Activated CD8-positive, alpha-beta memory T cell treated with anti-CD3 and anti-CD28 coated beads for 1 hour (primary cell): ENCODE measurements at regions not wholly inside any gene's neighbourhood (a gene's known extent, or its start where the extent isn't known, plus 50 kb on each side); places are given as distances from the start of the nearest gene placed in this dataset.
"Not testable (repeated sequence)": the region's sequence is repeated elsewhere in the genome, so short reads cannot be mapped to it uniquely, and the experiment has no call there.

Source experiments
- DNase-seq, 2 donors: peaks; one replicate each; pipeline ENCODE4 v3.0.0-alpha.2; 2020; ENCODE audit warnings: low read depth in 1 of 2; ENCODE audit errors: extremely low read depth in 1 of 2

DNA sequence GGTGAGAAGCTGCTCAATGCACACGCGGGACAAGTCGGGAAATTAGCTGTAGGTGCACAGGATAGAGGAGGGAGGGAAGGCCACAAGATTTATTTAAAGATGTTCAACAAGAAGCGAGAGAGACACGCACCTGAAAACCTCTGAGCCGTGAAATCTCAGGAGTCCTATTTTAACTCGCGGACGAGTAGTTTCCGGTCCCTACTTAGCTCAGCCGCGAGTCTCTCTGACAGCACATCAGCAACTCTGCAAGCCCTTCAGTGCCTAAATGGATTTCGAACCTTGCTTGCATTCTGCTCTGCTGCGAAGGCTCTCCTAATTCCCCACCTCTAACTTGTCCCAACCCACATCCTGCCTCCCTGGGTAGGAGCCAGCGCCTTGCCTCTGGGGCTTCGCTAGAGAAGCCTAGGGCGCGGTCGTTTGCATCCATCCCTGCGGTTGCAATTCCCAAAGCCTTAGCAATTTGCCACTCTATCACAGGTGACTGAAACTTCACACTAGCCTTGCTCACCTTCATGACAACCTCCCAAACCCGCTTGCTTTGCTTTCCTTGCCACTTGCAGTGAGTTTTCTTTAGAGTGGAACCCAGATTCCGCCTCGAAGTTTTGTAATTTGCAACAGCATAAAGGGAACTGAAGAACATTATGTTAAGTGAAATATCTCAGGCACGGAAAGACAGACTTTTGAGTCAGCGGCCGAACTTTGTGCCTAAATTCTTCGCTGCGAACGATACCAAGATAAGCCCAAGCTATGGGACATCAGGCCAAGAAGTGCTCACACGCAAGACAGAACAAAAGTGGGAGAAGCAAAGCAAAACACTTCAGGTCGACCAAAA, 202.8 kb downstream of the KDM5D start:
- DNase-seq: no peak

DNA sequence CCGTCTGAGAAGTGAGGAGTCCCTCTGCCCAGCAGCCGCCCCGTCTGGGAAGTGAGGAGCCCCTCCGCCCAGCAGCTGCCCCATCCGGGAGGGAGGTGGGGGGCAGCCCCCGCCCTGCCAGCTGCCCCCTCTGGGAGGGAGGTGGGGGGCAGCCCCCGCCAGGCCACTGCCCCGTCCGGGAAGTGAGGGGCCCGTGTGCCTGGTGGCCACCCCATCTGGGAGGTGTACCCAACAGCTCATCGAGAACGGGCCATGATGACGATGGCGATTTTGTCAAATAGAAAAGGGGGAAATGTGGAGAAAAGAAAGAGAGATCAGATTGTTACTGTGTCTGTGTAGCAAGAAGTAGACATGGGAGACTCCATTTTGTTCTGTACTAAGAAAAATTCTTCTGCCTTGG, 208.8 kb downstream of the KDM5D start:
- DNase-seq: not testable (repeated sequence)

DNA sequence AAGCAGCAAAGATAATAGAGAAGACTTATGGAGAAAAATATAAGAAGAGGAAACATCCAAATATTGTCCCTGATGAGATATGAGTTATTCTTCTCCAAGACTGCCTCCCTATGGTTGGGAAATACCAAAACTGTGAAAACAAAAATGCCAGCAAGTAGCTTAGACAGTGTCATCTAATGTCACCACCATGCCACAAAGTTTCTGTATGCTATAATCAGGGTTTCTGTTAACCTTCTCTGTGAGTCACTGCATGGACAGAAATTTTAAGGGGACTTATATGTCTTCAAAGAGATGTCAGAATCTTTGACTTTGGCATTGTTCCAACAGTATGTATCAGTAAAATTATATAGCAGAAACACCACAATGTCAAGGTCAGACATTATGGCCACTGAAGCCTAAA, 222.6 kb downstream of the KDM5D start:
- DNase-seq: no peak

DNA sequence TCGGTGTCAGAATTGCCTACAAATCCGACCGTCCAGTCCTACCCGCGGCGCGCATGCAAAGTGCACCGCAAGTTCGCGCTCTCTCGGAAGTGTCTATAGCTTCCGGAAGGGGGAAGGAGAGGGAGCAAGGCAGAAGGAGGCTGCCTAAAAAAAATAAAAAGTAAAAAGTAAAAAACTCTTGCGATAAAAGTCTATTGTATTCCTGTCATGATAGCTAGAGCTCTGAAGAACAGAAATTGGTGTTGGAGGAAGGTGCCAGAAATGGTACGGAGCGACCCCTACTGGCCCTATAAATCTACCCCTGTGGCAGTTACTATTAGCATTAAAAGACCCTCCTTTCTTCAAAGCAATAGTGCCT, 241.5 kb downstream of the KDM5D start:
- DNase-seq: no peak

DNA sequence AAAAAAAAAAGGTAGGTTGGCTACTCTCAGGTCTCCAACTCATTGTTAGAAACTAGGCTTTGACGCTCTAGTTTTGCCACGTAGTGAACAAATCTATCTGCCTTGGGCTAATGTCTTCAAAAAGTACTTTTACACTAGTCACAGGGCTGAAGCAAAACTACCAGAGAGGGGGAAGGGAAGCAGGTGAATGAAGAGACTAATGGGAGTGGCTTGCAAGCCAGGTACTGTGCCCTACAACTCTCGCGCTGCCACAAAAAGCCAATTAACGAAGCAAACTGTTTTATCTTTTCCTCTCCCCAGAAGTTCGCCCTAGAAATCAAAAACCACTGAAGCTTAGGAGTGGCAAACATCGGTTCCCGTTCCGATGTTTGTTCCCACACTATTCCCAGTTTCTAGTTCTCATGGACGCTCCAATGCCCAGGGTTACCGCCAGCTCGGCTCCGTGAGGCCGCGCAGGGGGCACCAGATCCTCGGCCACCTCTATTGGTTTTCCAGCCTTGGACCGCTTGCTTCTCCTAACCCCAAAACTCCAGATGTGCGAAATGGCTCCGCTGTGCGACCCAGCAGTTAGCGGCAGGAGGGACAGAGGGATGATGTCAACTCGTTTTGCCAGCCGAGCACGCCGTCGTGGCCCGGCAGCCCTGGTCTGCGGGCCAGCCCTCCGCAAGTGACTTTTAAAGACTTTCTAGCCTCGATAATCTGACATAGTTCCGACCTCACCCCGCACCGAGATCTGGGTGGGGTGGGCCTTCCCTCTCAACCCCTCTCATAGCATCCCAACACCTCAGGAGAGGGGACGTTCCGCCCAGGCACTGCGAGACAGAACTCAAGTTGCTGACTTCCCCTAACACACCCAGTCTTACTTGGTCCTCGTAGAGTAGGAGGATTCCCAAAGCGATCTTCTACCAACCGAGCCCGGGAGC, 242.1 kb downstream of the KDM5D start:
- no peak for DNase-seq

DNA sequence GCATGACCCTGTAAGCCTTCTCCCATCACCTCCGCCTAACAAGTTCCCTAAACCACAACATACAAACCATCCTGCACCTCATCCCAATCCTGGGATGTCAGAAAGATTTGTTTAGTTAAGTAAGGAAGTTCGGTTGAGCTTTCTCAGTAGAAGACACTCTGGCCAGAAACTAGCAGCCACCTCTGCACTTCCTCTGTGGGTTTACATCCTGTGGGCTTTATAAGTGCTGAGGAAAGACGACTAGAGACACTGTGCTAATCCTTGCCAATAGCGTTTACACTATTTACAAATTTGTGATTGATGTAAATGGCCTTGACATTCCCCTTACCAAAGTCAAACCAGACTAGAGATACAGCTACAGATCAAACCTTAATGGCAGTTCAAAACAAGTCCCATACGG, 246.0 kb downstream of the KDM5D start:
- DNase-seq: no peak

DNA sequence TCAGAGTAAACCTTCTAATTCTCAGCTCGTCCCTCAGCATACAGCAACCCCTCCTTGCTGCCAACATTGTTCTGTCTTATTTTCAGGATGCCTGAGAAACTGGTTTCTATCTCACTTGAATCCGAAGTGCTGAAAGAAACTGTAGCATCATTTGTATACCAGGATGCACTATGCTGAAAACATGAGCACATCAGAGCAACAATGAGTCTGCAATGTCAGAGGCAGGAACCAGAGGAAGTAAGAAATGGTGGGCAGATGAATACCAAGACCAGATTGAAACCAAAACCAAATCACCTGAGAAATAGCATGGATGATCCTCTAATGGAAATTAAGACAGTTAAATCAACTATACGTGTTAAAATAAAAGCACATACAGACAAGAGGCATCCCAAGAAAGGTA, 257.0 kb downstream of the KDM5D start:
- no peak for DNase-seq

DNA sequence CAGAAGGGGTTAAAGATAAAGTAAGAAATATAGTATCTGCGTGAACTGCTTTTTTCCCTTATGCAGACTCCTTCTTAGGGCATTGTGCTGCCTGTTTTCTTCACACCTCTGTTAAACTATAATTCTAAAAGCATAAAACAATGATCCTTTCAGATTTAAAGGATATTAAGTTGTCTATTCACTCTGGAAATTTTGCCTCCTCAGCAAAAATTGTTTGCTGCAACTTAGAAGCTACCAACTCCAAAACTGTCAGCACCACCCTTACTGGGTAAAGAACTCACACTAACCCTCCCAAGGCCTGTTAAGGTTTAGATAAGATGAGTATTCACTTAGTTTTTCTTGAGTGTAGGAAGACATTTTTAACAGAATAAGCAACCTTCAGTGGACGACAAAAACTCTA, 259.5 kb downstream of the KDM5D start:
- no peak for DNase-seq

DNA sequence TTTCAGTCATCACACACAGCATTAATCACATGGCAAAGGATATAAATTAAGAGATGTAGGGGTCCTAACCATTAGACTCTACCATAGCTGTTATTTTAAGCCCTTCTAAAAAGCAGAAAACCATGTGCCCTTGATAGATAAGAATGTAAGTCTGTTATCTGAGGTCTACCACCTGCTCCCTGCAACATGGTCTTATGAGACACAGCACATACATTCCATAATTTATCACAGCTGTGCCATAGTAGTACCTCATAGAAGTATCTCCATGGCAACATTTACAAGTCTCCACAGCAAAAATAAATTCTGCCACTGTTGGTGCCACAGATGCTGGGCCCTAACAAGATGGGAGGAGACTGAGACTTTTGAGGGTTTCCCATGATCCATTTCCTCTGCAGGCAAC, 265.4 kb downstream of the KDM5D start:
- no peak for DNase-seq

DNA sequence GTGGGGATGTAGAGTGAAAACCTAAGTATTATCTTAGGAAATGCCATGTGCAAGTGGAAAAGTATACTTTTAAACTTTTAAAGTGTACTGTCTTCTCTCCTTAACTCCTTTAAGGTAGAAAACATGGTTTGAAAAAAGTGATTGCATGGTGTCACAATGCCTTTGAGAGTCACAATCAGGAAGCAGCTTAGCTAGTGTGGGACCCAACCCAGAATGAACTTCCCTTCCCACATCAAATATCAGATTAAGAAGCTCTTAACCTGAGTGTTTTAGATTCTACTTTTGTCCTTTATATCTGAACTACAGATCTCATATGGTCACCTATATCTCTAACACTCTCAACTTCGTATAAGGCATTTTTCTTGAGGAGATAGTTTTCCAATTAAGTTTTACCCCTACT, 266.6 kb downstream of the KDM5D start:
- DNase-seq: no peak

DNA sequence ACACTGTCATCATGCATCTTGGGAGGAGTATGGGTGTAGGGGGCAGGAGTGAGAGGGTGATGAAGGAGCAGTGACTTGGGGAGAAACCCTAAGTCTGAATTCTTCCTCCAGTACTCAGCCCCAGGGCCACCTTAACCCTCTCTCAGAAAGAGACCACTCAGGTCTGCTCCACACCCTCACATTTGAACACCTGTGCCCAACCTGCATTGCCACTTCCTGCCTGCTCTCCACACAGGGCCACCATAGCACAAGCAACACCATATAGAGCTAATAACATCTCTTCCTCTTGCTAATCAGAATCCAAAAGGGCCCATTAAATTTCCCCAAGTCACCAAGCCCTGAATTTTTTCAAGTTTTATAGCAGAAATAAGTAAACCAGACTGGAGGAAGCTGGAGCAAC, 278.7 kb downstream of the KDM5D start:
- DNase-seq: no peak

DNA sequence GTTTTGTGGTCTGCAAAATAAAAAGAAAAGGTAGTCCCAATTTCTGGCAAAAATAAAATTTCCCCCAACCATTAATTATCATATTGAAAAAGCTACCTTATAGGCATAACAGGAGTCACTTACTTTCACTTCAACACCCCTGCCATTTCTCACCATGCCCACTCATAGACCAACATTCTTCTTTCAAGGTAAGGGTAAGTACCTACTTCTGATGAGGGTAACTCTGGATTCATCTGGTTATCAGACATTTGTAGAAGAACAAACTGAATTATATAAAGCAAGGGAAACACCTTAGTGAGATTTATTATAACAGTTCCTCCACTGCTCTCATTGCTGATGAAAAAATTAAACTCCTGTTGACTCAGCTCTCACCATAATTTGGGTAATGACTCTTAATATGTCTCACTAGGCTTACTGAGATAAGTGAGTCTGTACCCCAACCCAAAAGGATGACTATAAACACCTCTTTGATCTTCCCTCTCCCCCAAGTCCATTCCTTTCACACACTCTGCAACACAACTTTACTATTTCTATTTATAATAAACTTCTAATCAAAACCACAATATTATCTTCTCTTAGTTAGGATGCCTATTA, 287.6 kb downstream of the KDM5D start:
- no peak for DNase-seq

DNA sequence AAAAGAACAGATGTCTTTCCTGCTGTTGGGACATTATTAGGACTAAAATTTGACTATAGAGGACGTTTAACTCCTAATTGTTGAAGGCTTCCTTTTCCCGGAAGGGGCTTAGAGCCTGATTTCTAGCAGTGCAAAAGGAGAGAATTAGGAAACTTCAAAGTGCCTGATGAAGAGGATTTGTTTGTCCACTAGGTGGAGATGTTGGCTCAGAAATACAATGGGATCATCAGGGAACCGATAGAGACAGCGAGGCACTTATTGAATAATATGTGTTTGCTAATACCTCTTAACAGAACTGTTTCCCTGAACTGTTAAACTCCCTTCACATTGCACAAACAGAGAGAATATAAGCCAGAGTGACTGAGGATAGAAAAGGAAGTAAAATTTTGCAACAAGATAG, 311.5 kb downstream of the KDM5D start:
- DNase-seq: no peak

DNA sequence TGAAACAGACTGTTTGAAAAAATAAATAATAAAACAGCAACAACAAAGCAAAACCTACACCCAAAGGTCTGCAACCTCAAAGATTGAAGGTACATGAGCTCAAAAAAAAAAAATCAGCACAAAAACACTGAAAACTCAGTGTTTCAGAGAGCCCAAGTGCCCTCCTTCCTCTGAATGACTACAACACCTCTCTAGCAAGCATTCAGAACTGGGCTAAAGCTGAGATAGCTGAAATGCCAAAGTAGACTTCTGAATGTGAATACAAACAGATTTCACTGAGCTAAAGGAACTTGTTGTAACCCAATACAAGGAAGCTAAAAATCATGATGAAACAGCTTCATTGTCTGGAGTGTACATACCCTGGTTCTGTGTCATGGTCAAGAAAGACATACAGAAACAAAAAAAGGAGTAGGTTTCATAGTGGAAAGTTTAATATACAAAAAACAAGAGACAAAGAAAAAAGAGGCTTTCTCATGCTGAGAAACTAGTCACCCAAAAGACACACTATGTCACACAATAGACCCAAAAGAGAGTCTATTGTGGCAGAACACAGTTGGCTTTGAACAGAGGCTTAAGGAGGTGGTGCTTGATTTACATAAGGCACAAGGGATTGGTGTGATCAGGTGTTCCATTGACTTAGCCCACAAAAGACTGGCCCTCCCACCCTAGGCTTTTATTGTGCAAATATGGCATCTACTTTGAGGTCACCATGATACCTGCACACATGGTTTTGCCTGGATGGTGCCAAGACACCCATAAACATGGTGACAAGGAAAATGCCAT, 316.6 kb downstream of the KDM5D start:
- no peak for DNase-seq

DNA sequence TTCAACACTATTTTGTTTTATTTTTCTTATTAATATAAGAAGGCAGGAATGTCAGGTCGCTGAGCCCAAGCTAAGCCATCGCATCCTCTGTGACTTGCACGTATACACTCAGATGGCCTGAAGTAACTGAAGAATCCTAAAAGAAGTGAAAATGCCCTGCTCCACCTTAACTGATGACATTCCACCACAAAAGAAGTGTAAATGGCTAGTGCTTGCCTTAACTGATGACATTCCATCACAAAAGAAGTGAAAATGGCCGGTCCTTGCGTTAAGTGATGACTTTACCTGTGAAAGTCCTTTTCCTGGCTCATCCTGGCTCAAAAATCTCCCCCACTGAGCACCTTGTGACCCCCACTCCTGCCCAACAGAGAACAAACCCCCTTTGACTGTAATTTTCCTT, 317.3 kb downstream of the KDM5D start:
- not testable (repeated sequence) for DNase-seq

DNA sequence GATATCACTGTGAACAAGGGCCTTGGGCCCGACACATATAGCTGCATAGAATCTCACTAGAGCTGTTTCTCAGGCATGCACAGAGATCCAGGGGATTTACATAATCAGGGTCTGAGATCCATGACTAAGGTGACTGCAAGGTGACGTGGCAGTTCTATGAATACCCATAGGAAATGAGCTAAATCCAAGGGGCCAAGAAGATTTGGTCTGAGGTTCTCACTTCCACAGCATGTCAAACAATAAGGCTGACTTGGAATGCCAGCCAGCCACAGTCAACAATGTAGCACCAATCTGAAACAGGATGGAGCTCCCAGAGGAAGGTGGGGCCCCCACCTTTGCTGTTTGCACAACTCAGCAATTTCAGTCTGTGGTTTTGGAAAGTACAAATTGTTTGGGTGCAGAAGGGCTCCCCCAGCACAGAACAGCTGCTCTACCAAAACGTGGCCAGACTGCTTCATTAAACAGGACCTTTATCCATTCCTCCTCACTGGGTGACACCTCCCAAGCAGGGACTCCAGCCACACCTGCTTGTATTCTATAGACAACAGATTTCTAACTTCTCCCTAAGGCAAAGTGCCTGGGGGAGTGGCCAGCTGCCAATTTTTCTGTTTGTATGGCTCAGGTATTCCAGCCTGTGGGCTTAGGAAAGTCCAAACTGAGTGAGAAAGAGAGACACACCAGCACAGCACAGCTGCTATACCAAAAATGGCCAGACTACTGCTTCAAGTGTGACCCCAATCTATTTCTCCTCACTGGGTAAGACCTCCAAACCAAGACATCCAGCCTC, 333.4 kb downstream of the KDM5D start:
- no peak for DNase-seq

DNA sequence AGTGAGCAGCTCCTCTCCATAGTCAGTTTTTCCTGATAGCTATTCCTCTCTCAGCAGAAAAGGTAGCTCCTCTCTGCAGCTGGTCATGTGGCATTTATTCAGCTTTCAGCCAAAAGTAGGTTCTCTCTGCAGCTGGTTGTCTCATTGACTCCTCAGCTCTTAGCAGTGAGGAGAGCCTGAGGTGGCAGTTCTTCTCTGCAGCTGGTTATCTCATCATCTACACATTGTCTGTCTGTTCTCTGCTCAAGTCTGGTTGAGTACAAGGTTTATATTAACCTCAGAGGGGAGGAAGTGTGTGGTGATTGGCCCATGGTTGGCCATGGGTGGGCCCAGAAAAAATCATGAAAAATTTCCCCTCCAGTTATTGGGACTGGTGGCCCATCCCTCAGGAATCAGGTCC, 338.3 kb downstream of the KDM5D start:
- DNase-seq: no peak

DNA sequence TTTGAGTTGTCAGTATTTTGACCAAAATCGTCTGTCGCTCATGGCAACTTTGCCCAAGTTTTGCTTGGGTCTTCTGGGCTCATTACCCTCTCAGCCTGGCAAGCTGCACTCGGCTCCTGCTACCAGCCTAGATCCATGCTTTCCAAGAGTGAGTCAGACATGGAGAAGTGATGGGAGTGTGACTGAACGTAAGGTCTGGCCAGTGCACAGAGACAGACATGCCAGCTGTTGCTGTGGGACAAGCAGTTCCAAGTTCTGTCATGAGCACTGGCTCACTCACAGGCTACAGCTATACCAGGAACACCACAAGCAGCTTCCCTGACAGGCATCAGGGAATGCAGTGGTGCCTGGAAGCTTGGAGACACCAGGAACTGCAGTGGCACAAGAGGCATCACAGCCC, 338.9 kb downstream of the KDM5D start:
- DNase-seq: no peak

DNA sequence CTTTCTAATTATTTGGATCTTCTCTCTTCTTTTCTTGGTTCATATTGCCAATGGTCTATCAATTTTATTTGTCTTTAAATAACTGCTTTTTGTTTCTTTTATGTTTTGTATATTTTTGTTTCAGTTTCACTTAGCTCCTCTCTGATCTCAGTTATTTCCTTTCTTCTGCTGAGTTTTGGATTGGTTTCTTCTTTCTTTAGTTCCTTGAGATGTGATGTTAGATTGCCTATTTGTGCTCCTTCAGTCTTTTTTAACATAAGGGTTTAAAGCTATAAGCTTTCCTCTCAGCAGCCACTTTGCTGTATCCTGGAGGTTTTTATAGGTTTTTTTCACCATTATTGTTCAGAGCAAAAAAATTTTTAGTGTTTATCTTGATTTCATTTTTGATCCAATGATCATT, 351.6 kb downstream of the KDM5D start:
- no peak for DNase-seq

DNA sequence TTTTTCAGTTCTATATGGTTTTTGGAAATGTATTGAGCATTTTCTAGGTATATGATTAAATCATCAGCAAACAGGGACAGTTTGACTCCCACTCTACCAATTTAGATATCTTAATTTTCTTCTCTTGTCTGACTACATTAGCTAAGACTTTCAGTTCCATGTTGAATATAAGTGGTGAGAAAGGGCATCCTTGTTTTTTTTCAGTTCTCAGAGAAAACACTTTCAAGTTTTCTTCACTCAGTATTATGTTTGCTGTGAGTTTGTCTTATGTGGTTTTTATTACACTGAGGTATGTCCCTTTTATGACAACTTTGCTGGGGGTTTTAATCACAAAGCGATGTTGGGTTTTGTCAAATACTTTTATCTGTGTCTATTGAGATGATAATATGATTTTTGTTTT, 352.6 kb downstream of the KDM5D start:
- DNase-seq: no peak
